Activated CD8-positive, alpha-beta T cell treated with anti-CD3 and anti-CD28 coated beads for 36 hours (primary cell): ENCODE measurements at regions not wholly inside any gene's neighbourhood (a gene's known extent, or its start where the extent isn't known, plus 50 kb on each side); places are given as distances from the start of the nearest gene placed in this dataset.
"Not testable (repeated sequence)": the region's sequence is repeated elsewhere in the genome, so short reads cannot be mapped to it uniquely, and the experiment has no call there.

ENCODE experiments used
- ATAC-seq: fragments of 200-7000 bp; cut with Tn5 transposase; one replicate; pipeline ENCODE4 v1.10.0; 2021; ENCODE audit warnings: mild to moderate bottlenecking, moderate library complexity
- CTCF ChIA-PET: fragments of 350-600 bp; sonication (Branson Sonifier 250); formaldehyde crosslinking; loops from one replicate; lab custom pipeline; 2021; ENCODE audit warnings: antibody characterized with exemption; lab: Charles Lee
- POLR2A ChIA-PET: fragments of 350-600 bp; sonication (Branson Sonifier 250); formaldehyde crosslinking; loops from one replicate; lab custom pipeline; 2021; ENCODE audit warnings: antibody characterized with exemption; lab: Charles Lee
- DNase-seq: peaks from one replicate; pipeline ENCODE4 v3.0.0-alpha.2; 2020
- H3K27ac Mint-ChIP-seq: one replicate; pipeline ENCODE4 v1.8.0; 2021; ENCODE audit warnings: mild to moderate bottlenecking, mixed read lengths
- H3K27me3 Mint-ChIP-seq: one replicate; pipeline ENCODE4 v1.8.0; 2021; ENCODE audit warnings: mixed read lengths
- H3K36me3 Mint-ChIP-seq: one replicate; pipeline ENCODE4 v1.8.0; 2021; ENCODE audit warnings: low read depth, mixed read lengths
- H3K4me1 Mint-ChIP-seq: one replicate; pipeline ENCODE4 v1.8.0; 2021; ENCODE audit warnings: low read depth, mixed read lengths
- H3K4me3 Mint-ChIP-seq: one replicate; pipeline ENCODE4 v1.8.0; 2021; ENCODE audit warnings: mild to moderate bottlenecking, moderate library complexity, mixed read lengths
- H3K9me3 Mint-ChIP-seq: one replicate; pipeline ENCODE4 v1.8.0; 2021; ENCODE audit warnings: mixed read lengths
- intact Hi-C: fragments of 100-400 bp; cut with micrococcal nuclease; formaldehyde crosslinking; loops from one replicate; pipeline ENCODE4 v1.10.0; 2022
- TF ChIP-seq, protein P1 (sequence below): fragments of 200-600 bp; IDR thresholded peaks from one replicate; pipeline ENCODE4 v1.8.0; 2022; ENCODE audit warnings: antibody characterized with exemption, mild to moderate bottlenecking

DNA sequence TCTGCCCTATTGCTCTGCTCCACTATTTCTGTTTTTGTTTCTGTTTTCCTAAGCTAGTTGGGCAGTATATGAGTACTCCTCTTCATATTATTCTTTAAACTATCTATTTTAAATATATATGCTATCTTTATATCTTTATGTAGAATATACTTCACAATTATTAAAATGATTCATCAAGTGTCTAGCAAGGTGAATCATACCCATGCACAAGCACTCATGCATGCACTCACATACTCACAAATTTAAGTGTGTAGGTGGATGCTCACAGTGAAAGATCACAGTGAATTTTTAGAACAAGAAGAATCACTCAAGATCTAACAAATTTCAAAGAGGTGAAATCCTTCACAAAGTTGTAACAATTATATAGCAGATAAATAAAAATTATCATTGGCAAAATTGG is 435.6 kb upstream of the SLITRK5 start:
- Mint-ChIP-seq H3K9me3 (peaks cover 9% of the 10 kb centered on the region), H3K36me3 (no peaks in the 10 kb centered on the region), H3K4me3 (no peak overlapping the region), H3K27me3 (no peaks in the 10 kb centered on the region), H3K27ac (no peak overlapping the region), H3K4me1 (no peaks in the 10 kb centered on the region)
- ChIA-PET CTCF (no interaction called here), POLR2A (no interaction called here)
- TF ChIP-seq, protein P1, sequence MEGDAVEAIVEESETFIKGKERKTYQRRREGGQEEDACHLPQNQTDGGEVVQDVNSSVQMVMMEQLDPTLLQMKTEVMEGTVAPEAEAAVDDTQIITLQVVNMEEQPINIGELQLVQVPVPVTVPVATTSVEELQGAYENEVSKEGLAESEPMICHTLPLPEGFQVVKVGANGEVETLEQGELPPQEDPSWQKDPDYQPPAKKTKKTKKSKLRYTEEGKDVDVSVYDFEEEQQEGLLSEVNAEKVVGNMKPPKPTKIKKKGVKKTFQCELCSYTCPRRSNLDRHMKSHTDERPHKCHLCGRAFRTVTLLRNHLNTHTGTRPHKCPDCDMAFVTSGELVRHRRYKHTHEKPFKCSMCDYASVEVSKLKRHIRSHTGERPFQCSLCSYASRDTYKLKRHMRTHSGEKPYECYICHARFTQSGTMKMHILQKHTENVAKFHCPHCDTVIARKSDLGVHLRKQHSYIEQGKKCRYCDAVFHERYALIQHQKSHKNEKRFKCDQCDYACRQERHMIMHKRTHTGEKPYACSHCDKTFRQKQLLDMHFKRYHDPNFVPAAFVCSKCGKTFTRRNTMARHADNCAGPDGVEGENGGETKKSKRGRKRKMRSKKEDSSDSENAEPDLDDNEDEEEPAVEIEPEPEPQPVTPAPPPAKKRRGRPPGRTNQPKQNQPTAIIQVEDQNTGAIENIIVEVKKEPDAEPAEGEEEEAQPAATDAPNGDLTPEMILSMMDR: no peak
- intact Hi-C loops: no loop called here
- ATAC-seq (no peak), DNase-seq (no peak)

DNA sequence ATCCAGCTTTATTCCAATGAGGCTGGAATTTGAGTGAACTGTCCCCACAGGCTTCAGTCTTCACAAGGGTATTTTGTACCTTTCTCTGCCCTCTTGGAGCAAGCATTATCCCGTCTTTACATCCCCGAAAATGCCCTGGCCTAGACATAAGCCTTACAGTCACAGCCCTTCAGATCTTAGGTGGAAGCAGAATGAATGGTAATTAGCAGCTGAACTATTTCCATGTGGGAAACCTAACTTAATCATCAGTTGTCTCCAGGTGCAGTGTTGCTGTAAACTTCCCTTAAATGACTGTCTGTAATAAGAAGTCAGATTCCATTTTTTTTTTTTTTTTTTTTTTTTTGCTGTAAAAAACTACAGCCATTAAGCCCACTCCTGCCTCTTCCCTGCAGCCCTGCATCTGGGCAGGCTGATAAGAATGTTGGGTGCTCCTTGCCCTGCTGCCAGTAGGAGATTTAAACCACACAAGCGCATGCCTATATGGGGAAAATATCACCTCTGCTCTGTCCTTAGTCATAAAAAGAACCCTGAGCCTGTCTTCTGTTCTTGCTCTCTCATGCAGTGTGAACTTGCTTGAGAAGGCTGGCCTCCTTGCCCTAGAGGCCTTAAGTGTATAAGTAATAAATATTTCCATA is 426.8 kb upstream of the SLITRK5 start:
- peaks cover 2% of the 10 kb centered on the region for H3K9me3 Mint-ChIP-seq
- H3K27me3 Mint-ChIP-seq: no peaks in the 10 kb centered on the region
- ATAC-seq (no peak), DNase-seq (no peak)
- intact Hi-C loops: no loop called here
- no peaks in the 10 kb centered on the region for H3K36me3 Mint-ChIP-seq
- H3K27ac Mint-ChIP-seq: no peak overlapping the region
- ChIA-PET CTCF (no interaction called here), POLR2A (no interaction called here)
- no peaks in the 10 kb centered on the region for H3K4me1 Mint-ChIP-seq
- no peak overlapping the region for H3K4me3 Mint-ChIP-seq
- TF ChIP-seq, protein P1: no peak

DNA sequence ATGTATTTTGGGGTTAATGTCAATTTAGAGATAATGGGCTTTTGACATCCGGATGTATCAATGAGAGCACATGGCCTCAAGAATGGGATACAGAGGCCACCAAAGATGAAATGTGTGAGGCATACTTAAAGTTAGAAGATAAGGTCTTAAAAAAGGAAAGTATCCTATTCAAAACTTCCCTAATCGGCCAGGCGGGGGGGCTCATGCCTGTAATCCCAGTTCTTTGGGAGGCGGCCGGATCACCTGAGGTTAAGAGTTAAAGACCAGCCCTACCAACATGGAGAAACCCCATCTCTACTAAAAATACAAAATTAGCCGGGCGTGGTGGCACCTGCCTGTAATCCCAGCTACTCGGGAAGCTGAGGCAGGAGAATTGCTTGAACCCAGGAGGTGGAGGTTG is 421.3 kb upstream of the SLITRK5 start:
- H3K4me1 Mint-ChIP-seq, CTCF ChIA-PET, POLR2A ChIA-PET: not testable (repeated sequence)

DNA sequence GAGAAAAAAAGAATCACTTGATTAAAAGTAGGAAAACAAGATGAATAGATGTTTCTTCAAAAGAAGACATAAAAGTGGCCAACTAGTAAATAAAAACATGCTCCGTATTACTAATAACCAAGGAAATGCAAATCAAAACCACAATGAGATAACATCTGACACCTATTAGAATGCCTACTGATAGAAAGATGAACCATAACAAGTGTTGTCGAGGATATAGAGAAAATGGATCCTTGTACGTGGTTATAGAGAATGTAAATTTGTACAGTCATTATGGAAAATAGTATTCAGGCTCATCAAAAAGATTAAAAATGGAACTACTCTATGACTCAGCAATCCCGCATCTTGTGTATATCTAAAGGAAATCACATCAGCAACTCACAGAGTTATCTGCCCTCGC is 415.8 kb upstream of the SLITRK5 start:
- CTCF ChIA-PET: no interaction called here

More for the DNA sequence above, 421.3 kb upstream of the SLITRK5 start:
- intact Hi-C loops, H3K27me3 Mint-ChIP-seq, H3K9me3 Mint-ChIP-seq, ATAC-seq, DNase-seq, H3K36me3 Mint-ChIP-seq, H3K27ac Mint-ChIP-seq, H3K4me3 Mint-ChIP-seq: not testable (repeated sequence)

DNA sequence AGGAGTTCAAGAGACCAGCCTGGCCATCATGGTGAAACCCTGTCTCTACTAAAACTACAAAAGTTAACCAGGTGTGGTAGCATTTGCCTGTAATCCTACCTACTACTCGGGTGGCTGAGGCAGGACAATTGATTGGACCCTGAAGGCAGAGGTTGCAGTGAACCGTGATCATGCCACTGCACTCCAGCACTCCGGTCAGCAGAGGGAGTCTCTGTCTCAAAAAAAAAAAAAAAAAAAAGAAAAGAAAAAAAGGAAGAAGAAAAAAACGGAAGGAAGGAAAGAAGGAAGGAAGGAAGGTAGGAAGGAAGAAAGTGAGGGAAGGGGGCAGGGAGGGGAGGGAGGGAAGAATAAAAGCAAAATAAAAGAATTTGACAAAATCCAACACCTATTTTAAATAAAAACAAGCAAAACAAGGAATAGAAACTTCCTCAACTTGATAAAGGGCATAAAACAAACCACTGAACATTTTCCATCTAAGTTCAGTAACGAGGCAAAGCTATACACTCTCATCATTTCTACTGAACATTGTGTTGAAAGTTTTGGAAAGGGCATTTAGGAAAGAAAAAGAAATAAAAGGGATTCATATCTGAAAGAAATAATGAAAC is 411.6 kb upstream of the SLITRK5 start:
- H3K27me3 Mint-ChIP-seq: no peaks in the 10 kb centered on the region
- TF ChIP-seq, protein P1: no peak
- POLR2A ChIA-PET: no interaction called here

More for the DNA sequence above, 415.8 kb upstream of the SLITRK5 start:
- Mint-ChIP-seq H3K27ac (no peak overlapping the region), H3K36me3 (no peaks in the 10 kb centered on the region), H3K9me3 (peaks cover 6% of the 10 kb centered on the region), H3K4me3 (no peak overlapping the region), H3K27me3 (no peaks in the 10 kb centered on the region), H3K4me1 (no peaks in the 10 kb centered on the region)
- ATAC-seq (no peak), DNase-seq (no peak)
- POLR2A ChIA-PET: no interaction called here
- TF ChIP-seq, protein P1: no peak
- intact Hi-C loops: no loop called here

More for the DNA sequence above, 411.6 kb upstream of the SLITRK5 start:
- Mint-ChIP-seq H3K27ac (no peak overlapping the region), H3K36me3 (no peaks in the 10 kb centered on the region), H3K9me3 (peaks cover 6% of the 10 kb centered on the region), H3K4me3 (no peak overlapping the region), H3K4me1 (no peaks in the 10 kb centered on the region)
- no peak for DNase-seq
- intact Hi-C loops: no loop called here
- CTCF ChIA-PET: no interaction called here
- ATAC-seq: no peak
